ENCODE measurements at regions not wholly inside any gene's neighbourhood (a gene's known extent, or its start where the extent isn't known, plus 50 kb on each side); places are given as distances from the start of the nearest gene placed in this dataset.

GRCh38 chr17:71413935-71414334 is 706.9 kb upstream of the SOX9 start:
- Histone ChIP-seq H3K4me3 (no peak overlapping the region), H3K27me3 (no peaks in the 10 kb centered on the region), H3K27ac (no peak overlapping the region), H3K36me3 (no peaks in the 10 kb centered on the region), H3K9me3 (no peaks in the 10 kb centered on the region), H3K4me1 (no peaks in the 10 kb centered on the region)
- TF ChIP-seq POLR2A (IDR thresholded peaks at IDR 0.05) (no peak), CTCF (IDR thresholded peaks at IDR 0.05) (no peak)
- 57% methylated on average over 2 of the region's 2 CpGs for WGBS (ENCODE audit: insufficient coverage, low coverage, low lambda C conversion rate, missing lambda C conversion rate)
- ATAC-seq: no peak
- DNase-seq: no peak
- intact Hi-C loops (cut with DNase I): no loop called here

DNA sequence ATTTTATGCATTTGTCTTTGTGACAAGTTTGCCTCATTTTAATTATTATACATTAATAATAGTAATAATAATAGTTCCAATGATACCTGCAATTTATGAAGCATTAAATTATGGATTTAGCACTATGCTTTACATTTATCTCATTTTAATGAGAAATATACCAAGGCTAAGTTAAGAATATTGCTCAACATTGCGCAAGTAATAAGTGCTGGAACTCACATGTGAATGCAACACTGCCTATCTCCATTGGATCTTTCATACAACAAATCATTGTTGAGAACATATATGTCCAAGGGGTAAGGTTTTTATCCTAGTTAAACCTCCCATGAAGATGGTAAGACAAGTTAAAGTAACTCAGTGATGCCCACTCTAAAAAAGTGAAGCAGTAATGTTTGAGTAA is 703.7 kb upstream of the SOX9 start:
- 75% methylated on average over 1 of the region's 1 CpG for WGBS (ENCODE audit: insufficient coverage, low coverage, low lambda C conversion rate, missing lambda C conversion rate)
- Histone ChIP-seq H3K27me3 (no peaks in the 10 kb centered on the region), H3K36me3 (no peaks in the 10 kb centered on the region), H3K4me3 (no peak overlapping the region), H3K27ac (no peak overlapping the region), H3K4me1 (no peaks in the 10 kb centered on the region), H3K9me3 (no peaks in the 10 kb centered on the region)
- TF ChIP-seq CTCF (IDR thresholded peaks at IDR 0.05) (no peak), POLR2A (IDR thresholded peaks at IDR 0.05) (no peak)
- no peak for DNase-seq
- no peak for ATAC-seq
- intact Hi-C loops (cut with DNase I): no loop called here

DNA sequence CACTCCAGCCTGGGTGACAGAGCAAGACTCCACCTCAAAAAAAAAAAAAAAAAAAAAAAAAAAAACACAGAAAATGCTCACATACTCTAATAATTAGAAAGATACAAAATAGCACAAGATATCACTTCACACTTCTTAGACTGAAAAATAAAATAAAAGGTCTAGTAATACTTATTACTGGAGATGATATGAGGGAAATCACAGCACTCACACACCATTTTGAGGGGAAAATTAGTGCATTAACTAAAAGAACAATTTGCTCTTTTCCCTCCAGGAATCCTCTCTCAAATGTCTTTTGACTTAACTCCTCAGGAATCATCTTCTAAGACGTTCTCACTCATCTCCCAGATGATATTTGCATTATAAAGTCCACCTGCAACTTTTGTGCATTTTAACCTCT is 697.9 kb upstream of the SOX9 start:
- H3K27me3 ChIP-seq: no peaks in the 10 kb centered on the region
- H3K27ac ChIP-seq: no peak overlapping the region
- TF ChIP-seq CTCF (IDR thresholded peaks at IDR 0.05) (no peak), POLR2A (IDR thresholded peaks at IDR 0.05) (no peak)
- no peak overlapping the region for H3K4me3 ChIP-seq
- no peaks in the 10 kb centered on the region for H3K36me3 ChIP-seq
- intact Hi-C loops (cut with DNase I): no loop called here
- DNase-seq: no peak
- H3K4me1 ChIP-seq: no peaks in the 10 kb centered on the region
- WGBS (ENCODE audit: insufficient coverage, low coverage, low lambda C conversion rate, missing lambda C conversion rate): 29% methylated on average over 1 of the region's 1 CpG
- ATAC-seq: no peak
- peaks cover 0 to 3% (median 0%) of the 10 kb centered on the region in 4 donors for H3K9me3 ChIP-seq

DNA sequence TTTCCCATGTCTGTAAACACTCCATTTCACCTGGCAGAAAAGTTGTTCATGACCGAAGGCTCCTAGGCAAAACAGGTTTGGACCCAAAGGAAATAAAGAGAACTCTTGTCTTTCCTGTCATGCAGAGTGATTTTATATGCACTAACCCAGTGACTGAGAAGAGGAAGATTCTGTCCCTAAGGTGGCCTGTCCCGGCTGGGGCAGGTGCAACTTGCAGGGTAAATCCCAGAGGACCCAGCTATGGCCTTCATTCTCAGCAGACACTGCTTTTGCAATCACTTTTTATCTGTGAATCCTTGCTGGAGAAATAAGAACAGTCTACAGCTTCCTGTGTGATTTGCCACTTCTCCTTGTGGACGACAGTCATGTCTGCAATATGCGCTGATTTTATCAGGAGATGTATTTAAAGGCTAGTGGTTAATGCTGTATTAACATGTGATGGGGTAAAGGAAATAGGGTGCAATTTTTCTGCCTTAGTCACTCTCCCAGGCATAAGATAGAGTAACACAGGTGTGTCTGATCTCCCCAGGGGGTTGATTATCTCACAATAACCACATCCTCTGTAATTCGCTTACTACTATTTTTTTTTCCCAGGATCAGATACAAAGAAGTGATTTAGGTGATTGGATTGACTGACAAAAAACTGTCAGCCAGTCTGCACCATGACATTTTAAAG is 696.8 kb upstream of the SOX9 start:
- Histone ChIP-seq H3K4me1 (no peaks in the 10 kb centered on the region), H3K9me3 (peaks cover 0 to 3% (median 0%) of the 10 kb centered on the region in 4 donors), H3K36me3 (no peaks in the 10 kb centered on the region), H3K27ac (no peak overlapping the region), H3K27me3 (no peaks in the 10 kb centered on the region), H3K4me3 (no peak overlapping the region)
- ATAC-seq (no peak), DNase-seq (no peak)
- TF ChIP-seq CTCF (IDR thresholded peaks at IDR 0.05) (no peak), POLR2A (IDR thresholded peaks at IDR 0.05) (no peak)
- 63% methylated on average over 5 of the region's 5 CpGs for whole genome bisulfite sequencing (ENCODE audit: insufficient coverage, low coverage, low lambda C conversion rate, missing lambda C conversion rate)
- intact Hi-C loops (cut with DNase I): no loop called here

- Histone ChIP-seq H3K9me3 (peaks cover 0 to 3% (median 0%) of the 10 kb centered on the region in 4 donors), H3K4me3 (no peak overlapping the region), H3K36me3 (no peaks in the 10 kb centered on the region), H3K27ac (no peak overlapping the region), H3K27me3 (no peaks in the 10 kb centered on the region), H3K4me1 (no peaks in the 10 kb centered on the region)
- WGBS (ENCODE audit: insufficient coverage, low coverage, low lambda C conversion rate, missing lambda C conversion rate): 48% methylated on average over 3 of the region's 3 CpGs
- TF ChIP-seq POLR2A (IDR thresholded peaks at IDR 0.05): no peak
- TF ChIP-seq CTCF (IDR thresholded peaks at IDR 0.05): no peak
- ATAC-seq (no peak), DNase-seq (no peak)
- intact Hi-C loops (cut with DNase I): no loop called here
Measured at GRCh38 chr17:71427801-71428200, 693.0 kb upstream of the SOX9 start.
